SK-N-SH (cell line): ENCODE measurements at regions not wholly inside any gene's neighbourhood (a gene's known extent, or its start where the extent isn't known, plus 50 kb on each side); places are given as distances from the start of the nearest gene placed in this dataset.

Experiments used
- CTCF ChIA-PET: fragments of 300-600, 350-600 bp; formaldehyde crosslinking; extraction: SDS; loops from one replicate; lab custom pipeline; 2021; lab: Yijun Ruan, JAX
- POLR2A ChIA-PET: fragments of 350-600 bp; sonication (Branson Sonifier 250); formaldehyde crosslinking; extraction: SDS; loops from one replicate; lab custom pipeline; 2020; ENCODE audit warnings: antibody characterized with exemption, inconsistent platforms; lab: Yijun Ruan, JAX
- DNase-seq: peaks from one replicate; pipeline ENCODE4 v3.0.0; 2012
- H2AFZ ChIP-seq: fragments of 200-600 bp; sonication (generic); 2 replicates; pipeline ENCODE4 v1.8.1; 2016; ENCODE audit warnings: antibody characterized with exemption, mild to moderate bottlenecking, low read depth
- H3F3A ChIP-seq: fragments of 200-600 bp; sonication (generic); replicated peaks from 2 replicates; pipeline ENCODE3; 2016; ENCODE audit warnings: antibody characterized with exemption, mild to moderate bottlenecking; ENCODE audit not compliant: insufficient read depth
- H3K27ac ChIP-seq, 2 experiments: fragments of 200-500 bp in 1 of 2; fragments of 200-600 bp in 1 of 2; sonication (Bioruptor generic) in 1 of 2; sonication (generic), shearing (Covaris generic) in 1 of 2; 2 replicates each; pipeline versions ENCODE4 v1.5.1 to v1.6.1; 2014 to 2016; ENCODE audit warnings: low read depth in 2 of 2, inconsistent platforms in 1 of 2, low read length in 1 of 2, mild to moderate bottlenecking in 1 of 2, mixed read lengths in 1 of 2
- H3K27me3 ChIP-seq: fragments of 200-600 bp; sonication (generic), shearing (Covaris generic); 2 replicates; pipeline ENCODE4 v1.6.1; 2016; ENCODE audit warnings: mixed run types; ENCODE audit not compliant: insufficient read depth
- H3K36me3 ChIP-seq, 2 experiments: fragments of 200-500 bp in 1 of 2; fragments of 200-600 bp in 1 of 2; sonication (Bioruptor generic) in 1 of 2; sonication (generic) in 1 of 2; replicated peaks in 1 of 2; 2 replicates each; pipeline versions ENCODE3 to v1.5.1; 2014 to 2016; ENCODE audit warnings: low read length in 1 of 2, mild to moderate bottlenecking in 1 of 2; ENCODE audit not compliant: insufficient read depth in 2 of 2, control insufficient read depth in 1 of 2
- H3K4me1 ChIP-seq, 2 experiments: fragments of 200-500 bp in 1 of 2; fragments of 200-600 bp in 1 of 2; sonication (Bioruptor generic) in 1 of 2; sonication (generic), shearing (Covaris generic) in 1 of 2; 2 replicates each; pipeline versions ENCODE4 v1.5.1 to v1.6.1; 2014 to 2016; ENCODE audit warnings: low read depth in 1 of 2, low read length in 1 of 2, mixed run types in 1 of 2; ENCODE audit not compliant: insufficient read depth in 2 of 2, control insufficient read depth in 1 of 2
- H3K4me2 ChIP-seq: fragments of 200-600 bp; sonication (generic), shearing (Covaris generic); 2 replicates; pipeline ENCODE4 v1.6.1; 2017; ENCODE audit warnings: mixed run types
- H3K4me3 ChIP-seq, 2 experiments: fragments of 200-500 bp in 1 of 2; fragments of 200-600 bp in 1 of 2; sonication (Bioruptor generic) in 1 of 2; sonication (generic), shearing (Covaris generic) in 1 of 2; 2 replicates each; pipeline versions ENCODE4 v1.5.1 to v1.8.1; 2014 to 2016; ENCODE audit warnings: low read depth in 2 of 2, inconsistent platforms in 1 of 2, low read length in 1 of 2, mild to moderate bottlenecking in 1 of 2, mixed read lengths in 1 of 2, moderate library complexity in 1 of 2
- H3K79me2 ChIP-seq: fragments of 200-600 bp; sonication (generic); 2 replicates; pipeline ENCODE4 v1.8.1; 2017; ENCODE audit warnings: mild to moderate bottlenecking; ENCODE audit not compliant: insufficient read depth
- H3K9ac ChIP-seq: fragments of 200-600 bp; sonication (generic); 2 replicates; pipeline ENCODE4 v1.6.1; 2017; ENCODE audit warnings: mixed run types
- H3K9me2 ChIP-seq: fragments of 200-600 bp; sonication (generic); 2 replicates; pipeline ENCODE4 v1.6.1; 2017; ENCODE audit warnings: mixed run types
- H3K9me3 ChIP-seq: fragments of 200-600 bp; sonication (generic); 2 replicates; pipeline ENCODE4 v1.6.1; 2017; ENCODE audit warnings: mixed run types, mild to moderate bottlenecking, moderate library complexity
- H4K20me1 ChIP-seq: fragments of 200-600 bp; sonication (generic); 2 replicates; pipeline ENCODE4 v1.6.1; 2017; ENCODE audit warnings: mild to moderate bottlenecking, mixed run types; ENCODE audit not compliant: insufficient read depth
- EZH2phosphoT487 ChIP-seq: fragments of 200-600 bp; sonication (generic); IDR thresholded peaks from 2 replicates; pipeline ENCODE4 v1.6.1; 2017; ENCODE audit warnings: low read depth, mixed run types, mild to moderate bottlenecking, antibody characterized with exemption, moderate library complexity, borderline replicate concordance
- FOSL2 ChIP-seq: IDR thresholded peaks from 2 replicates; pipeline ENCODE4 v1.4.0; 2012; ENCODE audit warnings: low read depth, mild to moderate bottlenecking, moderate library complexity, borderline replicate concordance
- MAX ChIP-seq: IDR thresholded peaks from 2 replicates; pipeline ENCODE4 v1.4.0; 2012; ENCODE audit warnings: low read depth
- MEF2A ChIP-seq: IDR thresholded peaks from 2 replicates; pipeline ENCODE4 v1.4.0; 2012; ENCODE audit warnings: low read depth, borderline replicate concordance
- MXI1 ChIP-seq: IDR thresholded peaks from 2 replicates; pipeline ENCODE4 v1.6.1; 2012; ENCODE audit warnings: mild to moderate bottlenecking, low read depth, low read length, improper control_type of control experiment
- NFIC ChIP-seq: IDR thresholded peaks from 2 replicates; pipeline ENCODE4 v1.4.0; 2012; ENCODE audit warnings: borderline replicate concordance
- NRF1 ChIP-seq: IDR thresholded peaks from 2 replicates; pipeline ENCODE4 v1.6.1; 2012; ENCODE audit warnings: low read depth, mild to moderate bottlenecking, low read length
- PBX3 ChIP-seq: IDR thresholded peaks from 2 replicates; pipeline ENCODE4; 2012
- POLR2AphosphoS5 ChIP-seq: IDR thresholded peaks from 2 replicates; pipeline ENCODE4 v1.6.1; 2012; ENCODE audit warnings: low read depth, low read length
- TCF12 ChIP-seq: IDR thresholded peaks from 2 replicates; pipeline ENCODE4 v1.4.0; 2012
- WGBS: methylation state at CpG from one replicate; pipeline ENCODE4 v1.1.6; 2017; ENCODE audit warnings: low lambda C conversion rate; 5-methylcytosine and 5-hydroxymethylcytosine counted together
- TF ChIP-seq, protein P1 (sequence below): fragments of 200-600 bp; sonication (generic); IDR thresholded peaks from 2 replicates; pipeline ENCODE4 v1.6.1; 2017; ENCODE audit warnings: antibody characterized with exemption, mild to moderate bottlenecking, moderate library complexity
- TF ChIP-seq, protein P2 (sequence below): fragments of 150-350 bp; IDR thresholded peaks from 2 replicates; pipeline ENCODE4 v1.6.1; 2016; ENCODE audit warnings: mild to moderate bottlenecking, low read depth, low read length

DNA sequence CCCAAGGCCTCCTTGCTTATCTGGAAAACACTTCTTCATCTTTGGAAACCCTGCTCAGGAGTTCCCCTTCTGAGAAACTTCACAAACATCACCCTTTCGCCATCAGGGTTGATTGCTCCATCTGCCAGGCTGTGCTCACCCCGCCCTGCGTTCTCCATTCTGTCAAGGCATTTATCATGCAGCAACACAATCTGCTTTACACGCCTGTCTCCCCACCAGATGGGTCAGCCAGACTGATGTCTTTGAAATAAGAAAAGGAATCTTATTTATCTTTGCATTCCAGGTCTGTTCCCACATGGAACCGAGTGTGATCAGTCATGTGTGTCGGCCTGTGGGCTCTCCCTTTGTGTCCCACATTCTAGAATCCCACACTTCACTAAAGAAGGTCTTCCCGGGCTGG lies 110.0 kb upstream of the ARL4C start (continued):
- TF ChIP-seq, protein P1, sequence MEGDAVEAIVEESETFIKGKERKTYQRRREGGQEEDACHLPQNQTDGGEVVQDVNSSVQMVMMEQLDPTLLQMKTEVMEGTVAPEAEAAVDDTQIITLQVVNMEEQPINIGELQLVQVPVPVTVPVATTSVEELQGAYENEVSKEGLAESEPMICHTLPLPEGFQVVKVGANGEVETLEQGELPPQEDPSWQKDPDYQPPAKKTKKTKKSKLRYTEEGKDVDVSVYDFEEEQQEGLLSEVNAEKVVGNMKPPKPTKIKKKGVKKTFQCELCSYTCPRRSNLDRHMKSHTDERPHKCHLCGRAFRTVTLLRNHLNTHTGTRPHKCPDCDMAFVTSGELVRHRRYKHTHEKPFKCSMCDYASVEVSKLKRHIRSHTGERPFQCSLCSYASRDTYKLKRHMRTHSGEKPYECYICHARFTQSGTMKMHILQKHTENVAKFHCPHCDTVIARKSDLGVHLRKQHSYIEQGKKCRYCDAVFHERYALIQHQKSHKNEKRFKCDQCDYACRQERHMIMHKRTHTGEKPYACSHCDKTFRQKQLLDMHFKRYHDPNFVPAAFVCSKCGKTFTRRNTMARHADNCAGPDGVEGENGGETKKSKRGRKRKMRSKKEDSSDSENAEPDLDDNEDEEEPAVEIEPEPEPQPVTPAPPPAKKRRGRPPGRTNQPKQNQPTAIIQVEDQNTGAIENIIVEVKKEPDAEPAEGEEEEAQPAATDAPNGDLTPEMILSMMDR, result no peak
- TF ChIP-seq POLR2AphosphoS5, result no peak
- TF ChIP-seq MAX, result no peak

- Histone ChIP-seq H3K79me2 (no peaks in the 10 kb centered on the region), H3F3A (no peaks in the 10 kb centered on the region), H3K9ac (no peak overlapping the region), H3K27ac (no peak overlapping the region), H4K20me1 (no peaks in the 10 kb centered on the region), H3K9me3 (no peaks in the 10 kb centered on the region), H3K27me3 (no peaks in the 10 kb centered on the region), H3K4me1 (peaks cover 0 to 9% of the 10 kb centered on the region in 2 experiments; a peak in 1 of 4 replicates), H3K4me2 (no peak overlapping the region), H3K9me2 (no peaks in the 10 kb centered on the region), H3K4me3 (no peak overlapping the region), H2AFZ (no peak overlapping the region), H3K36me3 (no peaks in the 10 kb centered on the region)
- ChIA-PET CTCF (interaction anchor here (0.8 to 1.3 kb wide), 5 partner anchors 9 to 504 kb away, joined by 3 to 5 read pairs (median 3); no protein-coding TSS in a partner anchor), POLR2A (no interaction called here)
- TF ChIP-seq TCF12, result no peak
- TF ChIP-seq EZH2phosphoT487, result no peak
- no peak for TF ChIP-seq MXI1
- no peak for TF ChIP-seq MAX
- TF ChIP-seq, protein P2, sequence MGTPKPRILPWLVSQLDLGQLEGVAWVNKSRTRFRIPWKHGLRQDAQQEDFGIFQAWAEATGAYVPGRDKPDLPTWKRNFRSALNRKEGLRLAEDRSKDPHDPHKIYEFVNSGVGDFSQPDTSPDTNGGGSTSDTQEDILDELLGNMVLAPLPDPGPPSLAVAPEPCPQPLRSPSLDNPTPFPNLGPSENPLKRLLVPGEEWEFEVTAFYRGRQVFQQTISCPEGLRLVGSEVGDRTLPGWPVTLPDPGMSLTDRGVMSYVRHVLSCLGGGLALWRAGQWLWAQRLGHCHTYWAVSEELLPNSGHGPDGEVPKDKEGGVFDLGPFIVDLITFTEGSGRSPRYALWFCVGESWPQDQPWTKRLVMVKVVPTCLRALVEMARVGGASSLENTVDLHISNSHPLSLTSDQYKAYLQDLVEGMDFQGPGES, result no peak
- TF ChIP-seq NFIC, result no peak
- TF ChIP-seq PBX3, result no peak
- no peak for TF ChIP-seq FOSL2
- no peak for TF ChIP-seq NRF1
- no peak for TF ChIP-seq MEF2A
- TF ChIP-seq, protein P1, result no peak
- no peak for DNase-seq
- WGBS, result 90% methylated on average over 4 of the region's 4 CpGs
Observed at GRCh38 chr2:234603619-234604018, 106.7 kb upstream of the ARL4C start.
